Panc1 (cell line): ENCODE measurements at regions not wholly inside any gene's neighbourhood (a gene's known extent, or its start where the extent isn't known, plus 50 kb on each side); places are given as distances from the start of the nearest gene placed in this dataset.

ENCODE experiments used
- POLR2AphosphoS5 ChIP-seq: IDR thresholded peaks from 2 replicates; pipeline ENCODE4 v1.6.1; 2012; ENCODE audit warnings: mild to moderate bottlenecking, low read depth, low read length, moderate library complexity
- TCF7L2 ChIP-seq: IDR thresholded peaks from 2 replicates; pipeline ENCODE4 v1.6.1; 2011; ENCODE audit warnings: mild to moderate bottlenecking, low read depth, low read length, inconsistent platforms
- TF ChIP-seq, protein P1 (sequence below): fragments of 450-650 bp; IDR thresholded peaks from 2 replicates; pipeline ENCODE4 v1.5.1; 2017; ENCODE audit warnings: mild to moderate bottlenecking

GRCh38 chr14:54275997-54276725, 120.6 kb upstream of the CDKN3 start:
- TF ChIP-seq, protein P1, sequence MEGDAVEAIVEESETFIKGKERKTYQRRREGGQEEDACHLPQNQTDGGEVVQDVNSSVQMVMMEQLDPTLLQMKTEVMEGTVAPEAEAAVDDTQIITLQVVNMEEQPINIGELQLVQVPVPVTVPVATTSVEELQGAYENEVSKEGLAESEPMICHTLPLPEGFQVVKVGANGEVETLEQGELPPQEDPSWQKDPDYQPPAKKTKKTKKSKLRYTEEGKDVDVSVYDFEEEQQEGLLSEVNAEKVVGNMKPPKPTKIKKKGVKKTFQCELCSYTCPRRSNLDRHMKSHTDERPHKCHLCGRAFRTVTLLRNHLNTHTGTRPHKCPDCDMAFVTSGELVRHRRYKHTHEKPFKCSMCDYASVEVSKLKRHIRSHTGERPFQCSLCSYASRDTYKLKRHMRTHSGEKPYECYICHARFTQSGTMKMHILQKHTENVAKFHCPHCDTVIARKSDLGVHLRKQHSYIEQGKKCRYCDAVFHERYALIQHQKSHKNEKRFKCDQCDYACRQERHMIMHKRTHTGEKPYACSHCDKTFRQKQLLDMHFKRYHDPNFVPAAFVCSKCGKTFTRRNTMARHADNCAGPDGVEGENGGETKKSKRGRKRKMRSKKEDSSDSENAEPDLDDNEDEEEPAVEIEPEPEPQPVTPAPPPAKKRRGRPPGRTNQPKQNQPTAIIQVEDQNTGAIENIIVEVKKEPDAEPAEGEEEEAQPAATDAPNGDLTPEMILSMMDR = no peak
- TF ChIP-seq TCF7L2 = no peak
- no peak for TF ChIP-seq POLR2AphosphoS5
